Endothelial cell (in vitro differentiated cells): ENCODE measurements at regions not wholly inside any gene's neighbourhood (a gene's known extent, or its start where the extent isn't known, plus 50 kb on each side); places are given as distances from the start of the nearest gene placed in this dataset.
A peak's percentile ranks its signal among the peaks of the same experiment; 100 is the strongest.

ENCODE experiments used
- DNase-seq: peaks from one replicate; pipeline ENCODE4 v3.0.0; 2021; ENCODE audit warnings: low spot score
- H3K27ac Mint-ChIP-seq: one replicate; pipeline ENCODE4 v1.8.0; 2021; ENCODE audit warnings: mixed read lengths, inconsistent platforms; ENCODE audit not compliant: unreplicated experiment
- H3K27me3 Mint-ChIP-seq: one replicate; pipeline ENCODE4 v1.8.0; 2021; ENCODE audit warnings: mild to moderate bottlenecking, moderate library complexity, mixed read lengths, inconsistent platforms; ENCODE audit not compliant: unreplicated experiment
- H3K36me3 Mint-ChIP-seq: one replicate; pipeline ENCODE4 v1.8.0; 2021; ENCODE audit warnings: mild to moderate bottlenecking, low read depth, mixed read lengths, inconsistent platforms; ENCODE audit not compliant: unreplicated experiment
- H3K4me1 Mint-ChIP-seq: one replicate; pipeline ENCODE4 v1.8.0; 2021; ENCODE audit warnings: mild to moderate bottlenecking, mixed read lengths, inconsistent platforms; ENCODE audit not compliant: unreplicated experiment
- H3K4me3 Mint-ChIP-seq: one replicate; pipeline ENCODE4 v1.8.0; 2021; ENCODE audit warnings: mild to moderate bottlenecking, mixed read lengths, inconsistent platforms; ENCODE audit not compliant: unreplicated experiment
- H3K9me3 Mint-ChIP-seq: one replicate; pipeline ENCODE4 v1.8.0; 2021; ENCODE audit warnings: mixed read lengths, inconsistent platforms; ENCODE audit not compliant: unreplicated experiment
- TF ChIP-seq, protein P1 (sequence below): fragments of 200-600 bp; sonication (generic); IDR thresholded peaks from one replicate; pipeline ENCODE4 v1.5.0; 2021; ENCODE audit warnings: antibody characterized with exemption; ENCODE audit not compliant: unreplicated experiment

DNA sequence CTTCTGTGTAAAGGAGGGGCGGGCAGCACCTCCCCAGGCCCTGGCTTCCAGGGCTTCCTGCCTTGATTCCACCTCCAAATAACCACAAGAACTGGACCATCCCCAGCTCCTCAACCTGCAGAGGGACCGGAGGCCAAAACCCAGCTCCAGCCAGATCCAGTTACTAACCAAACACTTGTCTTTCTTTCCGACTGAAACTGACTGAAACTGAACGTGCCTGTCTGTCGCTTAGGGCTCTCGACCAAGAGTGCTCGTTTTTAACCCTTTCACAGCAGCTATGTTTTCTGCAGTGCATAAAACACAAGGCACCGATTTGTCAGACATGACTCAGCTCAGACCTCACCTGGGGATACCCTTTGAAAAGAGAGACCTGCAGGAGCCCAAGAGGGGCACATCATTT lies 249.9 kb upstream of the SIX2 start:
- peaks cover 65% of the 10 kb centered on the region for H3K4me1 Mint-ChIP-seq
- TF ChIP-seq, protein P1, sequence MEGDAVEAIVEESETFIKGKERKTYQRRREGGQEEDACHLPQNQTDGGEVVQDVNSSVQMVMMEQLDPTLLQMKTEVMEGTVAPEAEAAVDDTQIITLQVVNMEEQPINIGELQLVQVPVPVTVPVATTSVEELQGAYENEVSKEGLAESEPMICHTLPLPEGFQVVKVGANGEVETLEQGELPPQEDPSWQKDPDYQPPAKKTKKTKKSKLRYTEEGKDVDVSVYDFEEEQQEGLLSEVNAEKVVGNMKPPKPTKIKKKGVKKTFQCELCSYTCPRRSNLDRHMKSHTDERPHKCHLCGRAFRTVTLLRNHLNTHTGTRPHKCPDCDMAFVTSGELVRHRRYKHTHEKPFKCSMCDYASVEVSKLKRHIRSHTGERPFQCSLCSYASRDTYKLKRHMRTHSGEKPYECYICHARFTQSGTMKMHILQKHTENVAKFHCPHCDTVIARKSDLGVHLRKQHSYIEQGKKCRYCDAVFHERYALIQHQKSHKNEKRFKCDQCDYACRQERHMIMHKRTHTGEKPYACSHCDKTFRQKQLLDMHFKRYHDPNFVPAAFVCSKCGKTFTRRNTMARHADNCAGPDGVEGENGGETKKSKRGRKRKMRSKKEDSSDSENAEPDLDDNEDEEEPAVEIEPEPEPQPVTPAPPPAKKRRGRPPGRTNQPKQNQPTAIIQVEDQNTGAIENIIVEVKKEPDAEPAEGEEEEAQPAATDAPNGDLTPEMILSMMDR: no peak

DNA sequence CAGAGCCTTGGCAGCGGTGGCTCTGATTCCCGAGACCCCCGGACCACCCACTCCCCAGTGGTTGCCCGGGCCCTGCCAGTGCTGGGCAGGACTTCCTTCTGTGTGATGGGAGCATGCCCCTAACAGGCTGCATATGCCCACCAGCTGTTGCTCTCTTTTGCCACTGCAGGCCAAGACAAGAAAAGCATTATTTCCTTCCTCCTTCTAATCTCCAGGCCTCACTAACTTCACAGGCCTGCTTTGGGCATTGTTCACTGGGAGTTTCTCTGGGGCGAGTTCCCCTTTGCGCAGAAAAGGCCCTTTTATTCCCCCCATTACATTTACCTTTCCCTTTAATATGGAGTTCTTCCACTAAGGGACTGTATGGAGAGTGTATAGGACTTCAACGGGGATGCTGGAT lies 249.1 kb upstream of the SIX2 start:
- Mint-ChIP-seq H3K4me1 (peaks cover 60% of the 10 kb centered on the region), H3K36me3 (peaks cover 3% of the 10 kb centered on the region), H3K27ac (no peak overlapping the region), H3K27me3 (peaks cover 10% of the 10 kb centered on the region), H3K9me3 (no peaks in the 10 kb centered on the region), H3K4me3 (no peak overlapping the region)
- no peak for DNase-seq
- TF ChIP-seq, protein P1: no peak

More for the DNA sequence above, 249.9 kb upstream of the SIX2 start:
- H3K27ac Mint-ChIP-seq: no peak overlapping the region
- DNase-seq: no peak
- peak overlapping the region; percentile 7 for H3K4me3 Mint-ChIP-seq
- H3K27me3 Mint-ChIP-seq: peaks cover 12% of the 10 kb centered on the region
- H3K9me3 Mint-ChIP-seq: no peaks in the 10 kb centered on the region
- peaks cover 3% of the 10 kb centered on the region for H3K36me3 Mint-ChIP-seq

DNA sequence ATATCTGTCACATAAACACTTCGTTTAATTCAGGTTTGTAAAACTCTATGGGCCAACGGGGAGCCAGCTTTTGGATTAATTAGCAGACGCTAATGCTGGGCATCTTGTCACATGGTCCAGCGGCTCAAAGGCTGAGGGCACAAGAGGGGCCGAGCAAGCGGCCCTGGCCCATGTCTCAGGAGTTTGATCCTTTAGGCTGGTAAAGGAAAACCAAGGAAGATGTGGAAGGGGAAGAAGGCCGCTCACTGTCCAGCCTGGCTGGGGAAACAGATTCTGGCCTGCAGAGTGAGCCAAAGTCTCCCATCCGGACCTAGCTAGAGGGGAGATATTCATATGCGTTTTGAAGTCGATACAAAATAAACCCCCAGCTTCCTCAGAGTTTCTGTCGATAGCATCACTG lies 248.6 kb upstream of the SIX2 start:
- no peak overlapping the region for H3K27ac Mint-ChIP-seq
- H3K4me3 Mint-ChIP-seq: no peak overlapping the region
- DNase-seq: no peak
- H3K27me3 Mint-ChIP-seq: peaks cover 5% of the 10 kb centered on the region
- no peaks in the 10 kb centered on the region for H3K9me3 Mint-ChIP-seq
- H3K36me3 Mint-ChIP-seq: peaks cover 3% of the 10 kb centered on the region
- peaks cover 55% of the 10 kb centered on the region for H3K4me1 Mint-ChIP-seq
- TF ChIP-seq, protein P1: no peak

DNA sequence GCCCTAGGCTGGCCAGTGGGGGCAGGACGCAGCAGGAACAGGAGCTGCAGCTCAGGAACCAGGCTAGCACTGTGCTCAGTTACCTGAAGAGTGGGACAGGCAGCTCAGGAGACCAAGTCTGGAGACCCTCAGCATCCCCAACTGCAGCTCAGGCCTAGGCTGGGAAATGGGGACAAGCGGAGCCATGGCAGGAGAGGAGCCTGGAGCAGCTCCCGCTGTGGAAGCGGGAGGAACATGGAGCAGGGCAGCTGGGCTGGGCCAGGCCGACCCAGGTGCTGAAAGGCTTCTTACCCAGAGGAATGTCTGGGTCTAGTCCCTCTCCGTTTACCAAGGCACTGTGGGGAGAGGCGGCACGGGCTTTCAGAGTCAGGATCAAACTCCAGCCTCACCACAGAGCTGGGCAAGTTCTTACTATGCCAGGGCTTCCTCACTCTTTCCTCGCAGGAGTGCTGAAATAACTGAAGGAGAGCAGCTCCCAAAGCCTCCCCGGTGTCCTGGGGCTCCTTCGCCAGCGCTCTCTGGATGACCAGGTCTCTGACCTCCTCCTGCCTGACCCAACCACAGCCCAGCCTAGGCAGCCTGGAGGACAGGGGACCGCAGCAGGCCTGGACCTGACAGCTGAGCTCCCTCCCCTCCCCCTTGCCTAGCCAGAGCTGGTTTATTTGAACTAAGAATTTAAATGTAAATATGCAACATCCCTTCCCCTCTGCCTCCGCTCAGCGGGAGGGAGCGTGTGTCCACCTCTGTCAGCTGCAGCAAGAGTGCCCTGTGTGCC lies 247.8 kb upstream of the SIX2 start:
- Mint-ChIP-seq H3K27me3 (peaks cover 4% of the 10 kb centered on the region), H3K4me1 (peaks cover 53% of the 10 kb centered on the region), H3K9me3 (no peaks in the 10 kb centered on the region), H3K4me3 (no peak overlapping the region), H3K36me3 (peaks cover 3% of the 10 kb centered on the region), H3K27ac (no peak overlapping the region)
- TF ChIP-seq, protein P1: no peak
- DNase-seq: no peak

DNA sequence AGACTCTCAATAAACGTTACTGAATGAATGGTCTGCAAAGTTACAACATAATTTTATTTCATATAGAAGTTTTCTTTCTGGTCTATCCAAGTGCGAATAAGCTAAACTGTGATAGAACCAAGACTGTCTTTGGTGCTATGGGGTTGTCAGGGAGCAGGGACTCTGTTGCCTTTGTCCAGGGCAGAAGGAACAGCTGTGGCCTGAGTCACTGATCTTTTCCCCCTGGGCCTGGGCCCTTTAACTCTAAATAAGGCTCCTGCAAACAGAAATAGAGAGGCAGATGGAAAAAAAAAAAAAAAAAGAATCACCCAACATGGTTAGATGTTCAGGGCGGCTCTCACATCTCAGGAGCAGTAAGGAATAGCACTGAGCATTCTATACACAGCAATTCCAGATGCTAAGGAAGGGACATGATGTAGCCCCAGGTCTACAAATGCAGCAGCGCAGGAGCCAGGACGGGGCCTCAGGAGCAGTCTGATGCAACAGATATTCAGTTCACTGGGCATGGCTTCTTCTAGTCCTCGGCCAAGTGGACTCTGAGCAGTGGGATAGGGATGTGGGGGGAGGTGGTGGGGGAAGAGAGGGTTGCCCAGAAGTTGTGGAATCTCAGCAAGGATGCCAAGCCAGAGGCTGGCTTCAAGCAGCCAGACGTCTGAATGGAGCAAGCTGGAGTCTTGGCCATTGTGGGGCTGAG lies 247.1 kb upstream of the SIX2 start:
- Mint-ChIP-seq H3K9me3 (no peaks in the 10 kb centered on the region), H3K27ac (no peak overlapping the region), H3K4me1 (peaks cover 55% of the 10 kb centered on the region), H3K27me3 (peaks cover 4% of the 10 kb centered on the region), H3K4me3 (no peak overlapping the region), H3K36me3 (peaks cover 3% of the 10 kb centered on the region)
- TF ChIP-seq, protein P1: no peak
- DNase-seq: no peak
